ENCODE measurements at regions not wholly inside any gene's neighbourhood (a gene's known extent, or its start where the extent isn't known, plus 50 kb on each side); places are given as distances from the start of the nearest gene placed in this dataset.
"Not testable (repeated sequence)": the region's sequence is repeated elsewhere in the genome, so short reads cannot be mapped to it uniquely, and the experiment has no call there.

- no peak for DNase-seq
These were observed 1565.1 kb downstream of the SI start for GRCh38 chr3:163513149-163513657.

- no peak for DNase-seq
These were observed 1570.1 kb downstream of the SI start for GRCh38 chr3:163508206-163508605.

- no peak for DNase-seq
These were observed 1573.3 kb downstream of the SI start for GRCh38 chr3:163504974-163505373.

GRCh38 chr3:163499736-163500219 is 1578.5 kb downstream of the SI start:
- DNase-seq = not testable (repeated sequence)

GRCh38 chr3:163498842-163499735 is 1579.2 kb downstream of the SI start:
- not testable (repeated sequence) for DNase-seq

GRCh38 chr3:163491714-163492113 is 1586.6 kb downstream of the SI start:
- no peak for DNase-seq

GRCh38 chr3:163490119-163490518 is 1588.2 kb downstream of the SI start:
- DNase-seq = peak in 1 of 5 donors; percentile 0

- no peak for DNase-seq
These were observed 1595.6 kb downstream of the SI start for GRCh38 chr3:163482695-163483094.

GRCh38 chr3:163481738-163482137 is 1596.6 kb downstream of the SI start:
- no peak for DNase-seq

GRCh38 chr3:163476179-163476578 is 1602.1 kb downstream of the SI start:
- DNase-seq = no peak

GRCh38 chr3:163474766-163475165 is 1603.5 kb downstream of the SI start:
- no peak for DNase-seq

- DNase-seq = no peak
These were observed 1609.6 kb downstream of the SI start for GRCh38 chr3:163468531-163469335.

GRCh38 chr3:163462446-163462845 is 1615.8 kb downstream of the SI start:
- DNase-seq = no peak

- DNase-seq = no peak
These were observed 1627.6 kb downstream of the SI start for GRCh38 chr3:163450698-163451097.

- DNase-seq = no peak
These were observed 1639.5 kb downstream of the SI start for GRCh38 chr3:163438760-163439159.

GRCh38 chr3:163422671-163423070 is 1655.6 kb downstream of the SI start:
- no peak for DNase-seq

GRCh38 chr3:163391407-163392181 is 1686.7 kb downstream of the SI start:
- no peak for DNase-seq

- DNase-seq = no peak
These were observed 1693.9 kb downstream of the SI start for GRCh38 chr3:163384383-163384782.

GRCh38 chr3:163382183-163382582 is 1696.1 kb downstream of the SI start:
- DNase-seq = no peak

- no peak for DNase-seq
These were observed 1710.1 kb downstream of the SI start for GRCh38 chr3:163368168-163368567.

GRCh38 chr3:163364717-163365116 is 1713.6 kb downstream of the SI start:
- no peak for DNase-seq

- no peak for DNase-seq
These were observed 1716.1 kb downstream of the SI start for GRCh38 chr3:163362151-163362550.
